GM18907 (cell line): ENCODE measurements at regions not wholly inside any gene's neighbourhood (a gene's known extent, or its start where the extent isn't known, plus 50 kb on each side); places are given as distances from the start of the nearest gene placed in this dataset.
A peak's percentile ranks its signal among the peaks of the same experiment; 100 is the strongest.

Experiments used
- ATAC-seq: cut with Tn5 transposase; IDR thresholded peaks from one replicate; pipeline ENCODE4 v1.9.1; 2021; ENCODE audit warnings: mild to moderate bottlenecking, moderate library complexity; ENCODE audit not compliant: unreplicated experiment

DNA sequence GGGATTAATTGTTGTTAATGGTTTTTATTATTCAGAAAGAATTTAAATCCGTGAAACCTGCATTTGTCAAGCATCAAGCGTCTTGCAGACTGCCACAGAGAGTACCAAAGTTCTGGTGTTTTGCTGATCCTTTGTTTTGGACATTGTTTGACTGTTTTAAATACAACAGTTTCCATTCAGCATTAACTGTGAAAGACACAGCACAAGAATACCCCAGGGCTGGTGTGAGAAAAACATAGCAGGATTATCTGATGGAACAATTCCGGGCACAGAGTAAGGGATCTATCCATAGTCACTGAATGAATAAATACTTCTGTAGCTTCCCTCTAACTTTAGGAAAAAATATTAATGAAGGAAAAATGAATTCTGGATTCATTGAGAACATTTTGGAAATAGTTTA is 202.3 kb downstream of the LTN1 start:
- ATAC-seq: no peak

DNA sequence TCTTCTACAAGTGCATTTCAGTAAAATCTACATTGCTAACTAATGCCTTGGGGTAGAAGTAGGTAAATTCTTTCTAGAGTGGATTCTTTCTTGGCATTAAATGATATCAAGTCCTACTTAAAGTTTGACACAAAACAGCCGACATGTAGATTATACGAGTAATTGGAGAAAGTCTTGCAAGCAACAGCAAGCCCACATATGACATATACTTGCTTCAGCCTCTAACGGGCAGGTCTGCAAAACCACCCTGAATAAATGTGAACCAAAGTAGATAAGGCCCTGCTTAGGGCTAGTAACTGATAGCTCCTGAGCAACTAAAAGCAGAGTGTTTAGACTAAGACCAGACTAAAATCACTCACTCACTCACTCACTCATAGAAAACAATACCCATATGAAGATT is 203.2 kb downstream of the LTN1 start:
- no peak for ATAC-seq

DNA sequence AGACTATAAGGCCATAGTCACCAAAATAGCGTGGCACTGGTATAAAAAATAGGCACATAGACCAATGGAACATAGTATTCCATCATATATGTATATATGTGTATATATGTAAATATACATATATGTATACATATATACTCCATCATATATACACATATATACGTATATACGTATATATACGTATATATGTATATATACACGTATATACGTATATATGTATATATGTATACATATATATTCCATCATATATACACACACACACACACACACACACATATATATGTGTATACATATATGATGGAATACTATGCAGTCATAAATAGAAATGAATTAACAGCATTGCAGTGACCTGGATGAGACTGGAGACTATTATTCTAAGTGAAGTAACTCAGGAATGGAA is 204.6 kb downstream of the LTN1 start:
- ATAC-seq: no peak

DNA sequence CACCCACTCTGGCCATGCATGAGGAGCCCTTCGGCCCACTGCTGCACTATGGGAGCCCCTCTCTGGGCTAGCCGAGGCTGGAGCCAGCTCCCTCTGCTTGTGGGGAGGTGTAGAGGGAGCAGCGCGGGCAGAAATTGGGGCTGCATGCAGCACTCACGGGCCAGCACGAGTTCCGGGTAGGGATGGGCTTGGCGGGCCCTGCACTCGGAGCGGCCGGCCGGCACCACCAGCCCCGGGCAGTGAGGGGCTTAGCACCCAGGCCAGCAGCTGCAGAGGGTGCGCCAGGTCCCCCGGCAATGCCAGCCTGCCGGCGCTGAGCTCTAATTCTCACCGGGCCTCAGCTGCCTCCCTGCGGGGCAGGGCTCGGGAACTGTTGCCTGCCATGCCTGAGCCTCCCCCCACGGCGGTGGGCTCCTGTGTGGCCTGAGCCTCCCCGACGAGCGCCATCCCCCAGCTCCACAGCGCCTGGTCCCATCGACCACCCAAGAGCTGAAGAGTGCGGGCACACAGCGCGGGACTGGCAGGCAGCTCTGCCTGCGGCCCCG is 209.0 kb downstream of the LTN1 start:
- no peak for ATAC-seq

DNA sequence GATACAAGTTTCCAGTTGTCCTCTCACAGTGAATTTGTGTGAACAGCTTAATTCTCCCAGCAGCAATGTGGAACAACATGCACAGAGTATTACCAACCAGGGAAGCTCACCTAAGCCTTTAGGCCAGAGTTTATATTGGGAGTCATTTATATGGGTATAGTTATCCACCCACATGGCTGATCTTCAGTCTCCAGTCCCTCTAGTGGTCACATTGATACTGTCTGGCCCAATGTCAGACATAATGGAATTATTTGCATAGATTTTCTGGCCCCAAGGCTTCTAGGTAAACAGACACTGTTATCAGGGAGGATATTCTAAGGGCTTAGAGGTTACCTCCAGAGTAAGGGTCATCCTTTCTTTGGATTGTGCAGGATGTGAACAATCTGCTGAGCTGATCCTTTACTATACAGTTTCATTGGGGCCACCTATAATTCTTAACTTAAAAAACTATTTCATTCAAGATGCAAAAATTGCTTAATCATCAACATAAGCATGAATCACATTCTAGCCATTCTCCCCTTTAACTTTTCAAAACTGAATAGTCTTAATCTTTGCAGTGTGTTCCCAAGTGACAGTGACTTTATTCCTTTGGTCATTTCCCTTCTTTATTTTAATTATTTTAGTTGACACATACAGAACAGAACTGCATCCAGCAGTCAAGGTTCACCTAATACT is 210.9 kb downstream of the LTN1 start:
- peak; percentile 68 for ATAC-seq

DNA sequence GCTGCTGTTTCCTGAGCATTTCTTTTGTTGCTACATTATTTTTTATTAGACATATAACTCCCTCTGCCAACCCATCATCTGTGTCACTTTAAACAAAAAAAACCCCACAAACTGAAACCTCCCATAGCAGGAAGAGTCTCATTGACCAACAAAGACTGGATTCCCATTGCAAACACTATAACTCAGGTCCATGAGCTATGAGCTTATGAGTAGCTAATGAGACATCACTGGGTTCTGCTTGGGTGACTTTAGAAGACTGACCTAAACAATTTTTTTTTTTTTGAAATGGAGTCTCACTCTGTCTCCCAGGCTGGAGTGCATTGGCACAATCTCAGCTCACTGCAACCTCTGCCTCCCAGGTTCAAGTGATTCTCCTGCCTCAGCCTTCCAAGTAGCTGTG is 212.8 kb downstream of the LTN1 start:
- no peak for ATAC-seq

DNA sequence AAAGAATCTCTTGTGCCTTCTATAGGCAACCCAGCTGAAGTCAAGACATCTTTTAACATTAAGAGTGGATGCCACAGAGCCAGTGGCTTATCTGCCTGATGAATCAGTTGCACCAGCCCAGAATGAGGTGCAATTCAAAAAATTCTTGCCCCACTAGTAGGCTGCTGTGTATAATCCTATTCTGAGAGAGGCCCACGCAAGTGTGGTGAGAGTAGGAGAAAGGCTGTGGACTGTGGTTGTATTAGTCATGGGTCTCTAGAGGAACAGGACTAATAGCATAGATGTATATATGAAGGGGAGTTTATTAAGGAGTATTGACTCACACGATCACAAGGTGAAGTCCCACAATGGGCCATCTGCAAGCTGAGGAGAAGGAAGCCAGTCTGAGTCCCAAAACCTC is 216.4 kb downstream of the LTN1 start:
- no peak for ATAC-seq

DNA sequence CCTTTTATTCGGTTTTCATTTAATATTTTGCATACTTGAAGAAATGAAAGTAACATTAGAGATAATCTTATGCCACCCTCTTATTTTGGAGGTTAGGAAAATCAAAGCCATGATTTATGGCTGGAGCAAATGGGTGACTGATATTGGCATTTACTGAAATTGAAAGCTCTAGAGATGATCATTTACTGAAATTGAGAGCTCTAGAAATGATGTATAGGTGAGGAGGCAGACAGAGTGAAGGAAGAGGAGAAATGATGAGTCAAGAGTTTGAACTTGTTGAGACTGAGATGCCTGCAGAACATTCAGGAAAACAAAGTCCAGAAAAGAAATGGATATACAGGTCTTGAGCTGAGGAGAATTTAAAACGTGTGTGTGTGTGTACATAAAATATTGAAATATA is 217.6 kb downstream of the LTN1 start:
- no peak for ATAC-seq

DNA sequence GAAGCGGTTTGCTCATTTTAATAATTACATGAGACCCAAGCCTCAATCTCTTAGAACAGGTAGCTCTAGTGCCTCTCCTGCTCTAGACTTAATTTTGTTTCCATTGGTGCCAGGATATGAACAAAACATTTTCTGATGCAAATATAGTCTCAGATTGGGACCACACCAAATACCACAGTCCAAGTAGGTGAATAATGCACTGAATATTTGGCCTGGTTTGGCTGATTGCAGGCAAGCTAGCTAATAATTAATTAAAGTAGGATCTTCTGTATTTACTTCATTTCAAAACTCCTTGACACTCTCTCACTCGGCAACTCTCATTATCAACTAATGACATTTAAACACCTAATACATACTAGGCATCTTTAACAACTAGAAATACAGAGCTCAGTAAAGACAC is 219.6 kb downstream of the LTN1 start:
- no peak for ATAC-seq

DNA sequence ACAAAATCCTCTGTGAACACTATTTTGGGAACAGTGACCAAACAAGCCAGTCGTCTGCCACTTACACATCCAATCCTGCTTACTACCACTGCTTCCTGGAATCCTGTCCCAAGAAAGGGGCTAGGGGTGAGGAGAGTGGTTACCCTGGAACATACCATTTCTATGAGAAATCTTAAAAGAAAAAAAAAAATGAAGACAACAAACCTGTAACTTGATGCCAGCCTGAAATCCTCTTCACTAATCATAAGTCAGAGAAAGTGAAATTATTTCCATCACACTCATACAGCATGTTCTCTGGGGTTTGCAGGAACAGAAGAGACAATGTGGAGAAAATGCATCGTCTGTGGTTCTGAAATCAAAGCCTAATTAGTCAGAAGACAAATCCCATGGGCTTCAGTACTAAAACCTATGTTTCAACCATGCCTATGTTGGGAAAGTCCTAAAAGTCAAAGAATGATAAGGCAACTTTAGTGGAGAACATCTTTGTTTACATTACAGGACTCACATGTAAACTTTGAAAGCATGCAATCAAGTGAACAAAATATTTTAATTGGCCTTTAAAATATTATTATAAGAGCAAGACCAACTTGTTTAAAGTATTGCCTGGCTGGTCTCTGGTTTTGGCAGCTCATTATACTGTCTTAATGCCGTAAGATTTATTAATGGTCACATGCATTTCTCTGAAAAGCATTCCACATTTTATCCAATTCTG is 220.7 kb downstream of the LTN1 start:
- ATAC-seq: no peak

DNA sequence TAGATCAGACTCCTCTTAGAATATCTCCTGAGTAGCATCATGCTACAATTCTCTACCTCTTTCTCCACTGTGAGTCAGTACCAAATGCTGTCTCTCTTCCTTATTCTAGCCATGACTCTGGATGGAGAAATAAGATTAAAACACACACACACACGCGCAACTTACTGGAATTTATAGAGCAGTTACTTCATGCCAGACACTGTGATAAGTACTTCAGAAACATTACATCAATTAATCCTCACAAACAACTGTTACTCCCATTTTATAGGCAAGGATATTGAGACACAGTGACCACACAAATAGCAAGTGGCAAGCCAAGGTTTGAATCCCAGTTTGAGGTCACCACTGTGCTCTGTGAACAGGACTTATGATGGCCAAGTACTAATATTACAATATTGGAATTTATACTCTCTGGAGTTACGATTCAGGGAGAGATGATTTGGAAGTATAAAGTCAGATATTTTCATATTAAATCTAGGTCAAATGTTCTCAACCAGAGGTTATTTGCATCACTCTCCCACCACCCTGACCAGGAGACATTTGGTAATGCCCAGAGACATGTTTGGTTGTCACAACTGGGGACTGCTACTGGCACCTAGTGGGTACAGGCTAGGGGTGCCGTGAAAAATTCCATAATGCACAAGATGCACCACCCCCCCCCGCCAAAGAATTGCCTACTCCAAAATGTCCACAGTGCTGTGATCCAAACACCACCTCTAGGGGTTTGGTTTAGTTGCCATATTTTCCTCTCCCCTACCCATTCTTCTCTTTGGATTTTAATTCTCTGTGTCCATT is 221.6 kb downstream of the LTN1 start:
- ATAC-seq: no peak

DNA sequence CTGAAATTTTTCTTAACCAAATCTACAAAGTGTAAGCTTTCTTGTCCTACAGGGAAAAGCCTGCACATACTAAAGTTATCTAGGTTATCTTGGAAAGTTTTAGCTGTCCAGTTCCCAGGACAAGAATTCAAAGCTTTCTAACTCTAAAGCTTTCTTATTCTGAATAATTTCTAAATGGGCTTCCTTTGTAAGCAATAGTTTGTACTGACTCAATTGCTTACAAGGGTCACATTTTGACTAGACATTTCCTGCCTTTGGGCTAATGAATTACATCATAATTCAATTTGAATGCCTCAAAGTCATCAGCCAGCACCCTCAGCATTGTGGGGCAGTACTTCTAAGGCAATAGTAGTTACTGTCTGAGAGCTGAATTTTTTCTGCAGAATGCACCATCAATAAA is 223.0 kb downstream of the LTN1 start:
- ATAC-seq: no peak

DNA sequence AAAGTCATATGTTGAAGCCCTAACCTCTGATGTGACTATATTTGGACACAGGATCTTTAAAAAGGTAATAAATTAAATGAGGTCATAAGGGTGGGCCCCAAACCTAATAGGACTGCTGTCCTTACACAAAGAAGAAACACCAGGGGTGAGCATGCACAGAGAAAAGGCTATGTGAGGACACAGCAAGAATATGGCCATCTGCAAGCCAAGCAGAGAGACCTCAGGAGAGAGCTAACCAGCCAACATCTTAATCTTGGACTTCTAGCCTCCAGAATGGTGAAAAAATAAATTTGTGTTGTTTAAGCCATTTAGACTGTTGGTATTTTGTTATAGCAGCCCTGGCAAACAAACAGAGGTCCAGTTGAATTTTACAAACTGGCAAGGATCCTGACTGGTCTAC is 223.9 kb downstream of the LTN1 start:
- ATAC-seq: no peak

DNA sequence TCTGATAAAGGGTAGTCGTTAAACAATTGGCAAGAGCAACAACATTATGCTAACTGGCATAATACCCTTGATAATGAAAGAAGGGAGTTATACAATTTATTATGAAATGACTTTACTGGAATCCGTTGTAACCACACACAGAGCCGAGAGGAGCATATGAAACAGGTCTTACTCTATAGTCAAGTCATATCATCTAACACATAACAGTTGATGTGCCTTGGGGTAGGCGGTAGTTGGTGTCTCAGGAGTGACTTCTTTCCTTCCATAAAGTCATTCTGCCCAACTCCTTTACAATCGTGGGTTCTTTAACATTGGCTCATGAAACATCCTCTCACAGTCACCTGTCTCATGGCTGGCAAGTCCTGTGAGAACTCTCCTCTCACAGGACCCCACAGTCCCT is 225.2 kb downstream of the LTN1 start:
- ATAC-seq: no peak

DNA sequence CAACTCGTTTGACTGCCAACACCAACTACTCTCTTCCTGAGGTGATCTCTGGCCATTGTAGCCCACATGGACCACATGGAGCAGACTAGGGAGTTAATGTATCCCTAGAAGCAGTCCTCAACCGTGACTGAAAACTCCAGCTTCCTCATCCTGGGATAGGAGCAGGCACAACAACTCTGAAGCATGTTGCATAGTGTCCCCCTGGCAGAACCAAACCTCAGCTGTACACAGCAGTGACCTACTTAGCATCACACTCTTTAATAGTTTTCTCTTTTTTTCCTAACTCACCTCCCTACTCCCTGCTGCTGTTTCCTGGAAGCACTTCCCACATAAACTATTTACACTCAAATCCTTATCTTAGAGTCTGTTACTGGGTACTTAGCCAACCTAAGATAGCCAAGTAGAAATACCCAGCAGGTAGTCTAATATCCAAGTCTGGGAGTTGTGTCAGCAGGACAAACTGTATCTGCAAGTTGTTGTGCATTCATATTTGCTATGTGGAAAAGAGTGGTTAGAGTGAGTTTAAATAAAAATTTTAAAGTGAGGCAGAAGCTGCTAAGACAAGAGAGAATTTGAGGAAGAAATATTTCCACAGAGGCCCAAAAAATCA is 228.8 kb downstream of the LTN1 start:
- ATAC-seq: no peak

DNA sequence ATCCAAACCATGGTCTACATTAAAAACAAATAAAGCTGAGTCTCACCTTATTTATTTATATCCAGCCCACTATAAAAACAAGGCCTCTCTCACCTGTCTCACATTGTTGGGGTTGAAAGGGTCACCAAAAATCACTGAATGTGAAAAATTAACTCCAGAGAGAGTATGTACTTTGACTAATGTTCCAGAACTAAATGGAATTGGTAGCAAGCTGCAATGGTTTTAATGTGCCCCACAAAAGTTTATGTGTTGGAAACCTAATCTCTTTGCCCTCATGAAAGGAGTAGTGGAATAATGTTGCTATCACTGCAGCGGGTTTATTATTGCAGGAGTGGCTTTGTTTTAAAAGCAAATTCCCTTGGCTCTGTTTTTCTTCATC is 230.3 kb downstream of the LTN1 start:
- no peak for ATAC-seq

DNA sequence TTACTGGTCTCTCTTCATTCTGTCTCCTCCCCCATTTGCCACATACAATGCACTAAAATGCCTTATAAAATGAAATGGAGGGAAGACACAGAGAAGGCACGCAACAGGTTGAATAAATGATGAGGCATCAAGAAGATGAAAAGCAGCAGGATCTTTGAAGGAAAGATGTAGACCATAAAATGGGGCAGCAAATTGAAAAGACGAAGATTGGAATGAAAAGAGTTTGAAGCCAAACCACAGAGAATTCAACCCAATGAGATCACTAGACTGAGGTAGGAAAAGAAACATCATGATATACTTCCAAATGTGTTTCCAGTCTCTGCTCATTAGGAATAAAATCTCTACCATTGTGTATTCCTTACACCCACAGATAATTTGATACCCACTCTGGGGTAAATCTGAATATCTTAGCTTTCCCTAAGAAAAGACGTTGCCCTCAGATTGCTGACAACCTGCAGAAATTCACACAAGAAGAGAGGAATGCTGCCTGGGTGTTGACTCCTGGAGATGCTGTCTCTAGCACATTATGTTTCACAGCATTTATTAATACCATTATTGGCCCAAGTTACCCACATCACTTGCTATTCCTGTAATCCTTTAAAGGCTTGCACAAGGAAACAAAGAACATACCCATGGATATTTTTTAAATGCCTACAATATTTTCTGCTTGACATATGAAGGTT is 230.9 kb downstream of the LTN1 start:
- ATAC-seq: no peak

DNA sequence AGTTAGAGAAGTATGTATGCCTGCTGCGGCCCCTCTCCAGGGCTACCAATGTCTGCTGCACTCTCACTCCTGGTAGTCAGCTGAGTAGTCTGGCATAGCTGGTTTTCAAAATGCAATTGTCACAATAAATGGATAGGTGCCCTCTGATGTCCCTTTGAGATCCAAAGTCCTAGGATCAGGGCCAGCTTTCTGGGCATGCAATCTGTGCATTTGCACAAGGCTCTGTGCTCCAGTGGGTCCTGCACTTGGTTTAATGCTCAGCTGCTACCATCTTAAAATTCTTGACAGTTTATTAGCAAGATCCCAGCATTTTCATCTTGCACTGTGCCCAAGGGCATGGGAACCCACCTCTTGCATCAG is 233.8 kb downstream of the LTN1 start:
- no peak for ATAC-seq

DNA sequence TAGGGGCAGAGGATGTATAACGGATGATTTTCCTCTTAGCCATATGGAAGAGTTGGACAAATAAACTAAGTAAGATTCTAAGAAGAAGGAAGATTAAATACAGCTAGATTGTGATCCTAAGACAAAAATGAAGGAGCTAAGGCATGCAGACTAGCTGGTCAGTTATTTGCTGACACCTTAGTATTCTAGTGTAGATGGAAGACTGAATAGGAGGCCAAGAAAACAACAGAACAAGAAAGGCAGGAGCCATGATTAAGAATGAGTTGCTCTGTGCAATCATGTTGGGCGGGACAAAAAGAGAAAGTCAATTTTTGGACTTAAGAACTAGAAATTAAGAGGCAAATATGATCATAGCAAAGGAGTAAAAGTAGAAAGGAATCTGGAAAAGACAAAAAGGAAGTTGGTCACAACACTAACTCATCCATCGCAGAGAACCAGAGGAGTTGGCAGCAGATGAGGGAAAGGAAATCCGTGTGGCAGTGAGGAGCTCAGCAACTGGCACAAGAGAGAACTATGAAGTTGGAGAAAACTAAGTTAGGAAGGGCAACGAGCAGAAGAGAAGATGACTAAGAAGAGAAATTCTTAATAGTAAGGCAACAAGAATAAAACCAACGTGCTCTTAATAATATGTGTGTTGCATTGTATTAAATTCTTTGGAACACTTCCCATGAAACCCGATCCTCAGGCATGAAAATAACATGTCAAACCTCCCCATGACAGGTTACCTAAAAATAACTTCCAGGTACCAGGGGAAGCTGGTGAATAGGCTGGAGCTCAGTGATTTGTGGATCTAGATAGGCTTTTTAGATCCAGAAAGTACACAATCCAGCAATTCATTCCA is 234.4 kb downstream of the LTN1 start:
- no peak for ATAC-seq

DNA sequence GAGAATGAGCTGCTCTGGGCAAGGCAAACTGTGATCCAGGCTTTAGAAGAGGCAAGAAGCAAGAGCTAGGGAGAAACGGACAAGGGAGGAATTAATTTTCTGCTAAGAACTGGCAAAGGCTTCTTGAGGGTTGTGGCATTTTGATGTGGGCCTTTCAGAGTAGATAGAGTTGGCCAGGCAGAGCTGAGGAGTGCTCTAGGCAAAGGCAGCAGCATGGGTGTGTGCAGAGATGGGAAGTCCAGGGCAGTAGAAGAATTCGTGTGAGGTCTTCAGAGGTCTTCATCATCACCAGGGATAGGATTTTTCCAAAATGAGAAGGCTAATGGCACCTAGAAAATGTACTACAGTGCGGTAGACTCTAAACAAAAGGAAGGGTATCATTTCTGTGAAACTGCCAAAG is 237.8 kb downstream of the LTN1 start:
- no peak for ATAC-seq
